Right atrium auricular region (tissue), 2 donors: ENCODE measurements at regions not wholly inside any gene's neighbourhood (a gene's known extent, or its start where the extent isn't known, plus 50 kb on each side); places are given as distances from the start of the nearest gene placed in this dataset.

ENCODE experiments used
- DNase-seq: peaks from one replicate; pipeline ENCODE4 v3.0.0-alpha.2; 2019; ENCODE audit warnings: low spot score
- H3K27ac ChIP-seq, 2 donors: fragments of 200-600 bp; sonication (generic); 1 replicate in 1 of 2; 2 replicates in 1 of 2; pipeline ENCODE4 v1.5.1; 2016 to 2019
- H3K27me3 ChIP-seq, 2 donors: fragments of 200-600 bp; sonication (generic); one replicate each; pipeline versions ENCODE4 v1.5.1 to v1.6.0; 2017 to 2019
- H3K36me3 ChIP-seq: fragments of 200-600 bp; sonication (generic); one replicate; pipeline ENCODE4 v1.5.1; 2016
- H3K4me1 ChIP-seq, 2 donors: fragments of 200-600 bp; sonication (generic); one replicate each; pipeline versions ENCODE4 v1.5.1 to v1.6.0; 2017 to 2019
- H3K4me3 ChIP-seq, 2 donors: fragments of 200-600 bp; sonication (generic); 1 replicate in 1 of 2; 2 replicates in 1 of 2; pipeline ENCODE4 v1.5.1; 2017 to 2019; ENCODE audit warnings: mild to moderate bottlenecking in 1 of 2, moderate library complexity in 1 of 2
- H3K9me3 ChIP-seq, 2 donors: fragments of 200-600 bp; sonication (generic); one replicate each; pipeline ENCODE4 v1.5.1; 2019
- CTCF ChIP-seq, 2 donors: fragments of 200-600 bp; sonication (generic); IDR thresholded peaks; one replicate each; pipeline ENCODE4 v1.5.1; 2019; ENCODE audit warnings: antibody characterized with exemption in 2 of 2

GRCh38 chr5:159409801-159410200 lies 79.5 kb upstream of the IL12B start:
- no peak overlapping the region for H3K27ac ChIP-seq
- no peaks in the 10 kb centered on the region for H3K27me3 ChIP-seq
- TF ChIP-seq CTCF (IDR thresholded peaks at IDR 0.05) = no peak
- H3K4me1 ChIP-seq = no peaks in the 10 kb centered on the region
- DNase-seq = no peak
- no peak overlapping the region for H3K4me3 ChIP-seq
- no peaks in the 10 kb centered on the region for H3K36me3 ChIP-seq
- H3K9me3 ChIP-seq = no peaks in the 10 kb centered on the region

- Histone ChIP-seq H3K27me3 (no peaks in the 10 kb centered on the region), H3K4me3 (no peak overlapping the region), H3K36me3 (no peaks in the 10 kb centered on the region), H3K9me3 (no peaks in the 10 kb centered on the region), H3K4me1 (no peaks in the 10 kb centered on the region), H3K27ac (no peak overlapping the region)
- no peak for TF ChIP-seq CTCF (IDR thresholded peaks at IDR 0.05)
- DNase-seq = no peak
These were observed 80.2 kb upstream of the IL12B start for GRCh38 chr5:159410480-159410879.

GRCh38 chr5:159411115-159411514 lies 80.8 kb upstream of the IL12B start:
- TF ChIP-seq CTCF (IDR thresholded peaks at IDR 0.05) = no peak
- Histone ChIP-seq H3K36me3 (no peaks in the 10 kb centered on the region), H3K4me1 (no peaks in the 10 kb centered on the region), H3K4me3 (no peak overlapping the region), H3K27me3 (no peaks in the 10 kb centered on the region), H3K9me3 (no peaks in the 10 kb centered on the region), H3K27ac (no peak overlapping the region)
- no peak for DNase-seq

GRCh38 chr5:159412284-159413046 lies 82.2 kb upstream of the IL12B start:
- no peak for DNase-seq
- Histone ChIP-seq H3K9me3 (no peaks in the 10 kb centered on the region), H3K4me3 (no peak overlapping the region), H3K36me3 (no peaks in the 10 kb centered on the region), H3K4me1 (no peaks in the 10 kb centered on the region), H3K27ac (no peak overlapping the region), H3K27me3 (no peaks in the 10 kb centered on the region)
- TF ChIP-seq CTCF (IDR thresholded peaks at IDR 0.05) = no peak

GRCh38 chr5:159414021-159414420 lies 83.7 kb upstream of the IL12B start:
- Histone ChIP-seq H3K4me1 (no peaks in the 10 kb centered on the region), H3K9me3 (no peaks in the 10 kb centered on the region), H3K27ac (no peak overlapping the region), H3K36me3 (no peaks in the 10 kb centered on the region), H3K27me3 (no peaks in the 10 kb centered on the region), H3K4me3 (no peak overlapping the region)
- no peak for TF ChIP-seq CTCF (IDR thresholded peaks at IDR 0.05)
- no peak for DNase-seq
